NCI-H69 (cell line): ENCODE measurements at regions not wholly inside any gene's neighbourhood (a gene's known extent, or its start where the extent isn't known, plus 50 kb on each side); places are given as distances from the start of the nearest gene placed in this dataset.

Experiments
- DNase-seq: peaks from one replicate; lab custom pipeline; 2025; lab: John Stamatoyannopoulos, UW

DNA sequence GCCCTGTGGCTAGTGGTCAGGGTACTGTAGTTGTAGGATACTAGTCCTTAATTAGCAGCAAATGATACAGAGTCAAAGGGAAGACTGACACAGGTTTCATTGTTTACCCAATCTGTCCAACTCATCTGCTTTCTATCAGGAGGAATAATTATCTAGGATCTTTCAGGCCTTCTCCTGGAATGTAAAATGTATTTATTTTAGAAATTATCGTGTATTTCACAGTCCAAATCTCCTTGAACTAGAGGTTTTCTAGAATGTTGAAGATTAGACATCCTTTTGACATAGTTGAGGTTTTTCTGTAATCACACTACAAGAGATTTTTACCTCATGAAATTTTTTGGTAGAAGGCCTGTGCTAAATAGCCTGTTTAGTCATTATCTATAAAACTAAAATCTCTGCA, 1694.8 kb upstream of the PCDH20 start:
- peak; percentile 46 for DNase-seq

DNA sequence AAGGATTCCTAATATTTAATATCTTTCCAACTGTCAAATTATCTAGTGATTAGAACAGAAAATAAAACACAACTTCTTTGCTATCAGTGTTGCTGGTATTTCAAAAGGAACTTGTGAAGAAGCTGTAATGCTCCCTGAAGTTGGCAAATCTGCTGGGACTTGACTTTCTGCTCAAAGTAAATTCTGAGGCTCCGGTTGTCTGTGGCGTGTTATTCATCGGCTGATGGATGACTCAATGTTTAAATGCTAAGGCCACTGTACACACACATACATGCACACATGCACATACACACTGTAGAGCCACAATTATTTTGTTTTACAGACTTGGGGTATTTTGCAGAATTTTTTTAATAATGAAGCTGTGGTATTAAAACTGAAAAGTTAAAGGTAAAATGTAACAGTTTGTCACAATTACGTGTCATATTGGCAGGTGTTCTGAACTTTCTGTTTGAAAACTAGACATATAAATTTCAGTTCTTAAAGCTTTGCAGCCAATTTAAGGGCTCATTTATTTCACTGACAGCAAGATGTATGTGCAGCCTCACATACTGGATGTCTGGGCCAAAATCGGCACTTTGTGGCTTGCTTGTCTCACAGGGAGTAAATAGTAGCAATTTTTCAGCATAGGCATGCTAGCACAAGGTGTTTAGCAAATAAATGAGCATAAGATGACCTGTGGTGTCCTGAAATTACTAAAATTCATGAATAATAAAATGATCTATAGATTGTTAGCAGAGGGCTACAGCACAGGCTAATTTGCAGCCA, 1691.7 kb upstream of the PCDH20 start:
- peak; percentile 40 for DNase-seq

DNA sequence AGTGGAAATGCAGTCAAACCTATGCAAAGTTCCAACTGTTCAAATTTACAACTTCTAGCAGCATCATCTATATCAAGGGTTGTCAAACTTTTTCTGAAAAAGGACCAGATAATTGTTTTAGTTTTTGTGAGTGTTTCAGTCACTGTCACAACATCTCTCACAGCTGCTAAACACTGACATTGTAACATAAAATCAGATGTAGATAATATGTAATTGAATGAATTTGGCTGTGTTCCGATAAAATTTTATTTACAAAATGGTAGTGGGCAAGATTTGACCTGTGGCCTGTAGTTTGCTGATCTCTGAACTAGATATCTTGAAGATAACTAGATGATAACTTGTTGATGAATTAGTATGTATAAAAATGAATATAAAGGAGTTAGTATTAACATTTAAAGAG, 1679.1 kb upstream of the PCDH20 start:
- DNase-seq: no peak

DNA sequence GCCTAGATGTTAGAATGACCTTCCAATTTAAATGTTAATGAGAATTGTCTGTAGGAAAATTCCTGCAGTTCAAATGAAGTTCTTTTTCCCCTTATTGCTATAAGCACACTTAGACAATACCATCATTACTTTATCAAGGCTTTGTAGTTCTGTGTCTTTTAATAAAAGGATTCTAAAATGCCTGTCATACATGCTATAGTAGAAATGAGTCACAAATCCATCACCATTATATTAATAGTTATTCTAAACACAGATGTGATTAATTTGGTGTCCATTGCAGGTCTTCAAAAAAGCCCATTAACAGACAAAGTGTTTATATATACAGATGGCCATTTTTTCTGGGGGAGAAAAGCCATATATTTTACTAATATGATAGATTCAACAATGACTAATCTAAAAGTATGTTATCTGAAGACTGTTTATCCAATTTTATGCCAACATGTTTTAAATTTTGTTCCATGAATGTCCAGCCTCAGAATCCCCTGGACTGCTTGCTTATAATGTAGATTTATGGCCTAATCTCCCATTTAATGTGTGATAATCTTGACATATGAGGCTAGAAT, 1678.3 kb upstream of the PCDH20 start:
- DNase-seq: no peak

DNA sequence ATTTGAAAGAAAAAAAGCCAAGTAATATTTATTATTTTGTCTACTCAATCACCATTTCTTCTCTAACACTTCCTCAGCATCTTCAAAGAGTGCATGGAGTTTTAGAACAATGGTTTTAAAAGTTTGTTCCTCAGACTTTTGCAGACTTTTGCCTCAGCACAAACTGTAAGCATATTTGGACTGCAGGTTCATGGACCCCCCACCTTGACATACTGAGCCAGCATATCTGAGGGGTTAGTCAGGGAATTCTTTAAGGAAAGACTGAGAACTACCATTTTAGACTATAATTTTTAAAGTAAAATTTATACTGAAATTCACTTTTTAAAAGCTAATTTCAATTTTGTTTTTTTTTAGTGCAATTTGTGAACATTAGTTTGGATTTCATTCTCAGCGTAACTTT, 1676.8 kb upstream of the PCDH20 start:
- DNase-seq: no peak

DNA sequence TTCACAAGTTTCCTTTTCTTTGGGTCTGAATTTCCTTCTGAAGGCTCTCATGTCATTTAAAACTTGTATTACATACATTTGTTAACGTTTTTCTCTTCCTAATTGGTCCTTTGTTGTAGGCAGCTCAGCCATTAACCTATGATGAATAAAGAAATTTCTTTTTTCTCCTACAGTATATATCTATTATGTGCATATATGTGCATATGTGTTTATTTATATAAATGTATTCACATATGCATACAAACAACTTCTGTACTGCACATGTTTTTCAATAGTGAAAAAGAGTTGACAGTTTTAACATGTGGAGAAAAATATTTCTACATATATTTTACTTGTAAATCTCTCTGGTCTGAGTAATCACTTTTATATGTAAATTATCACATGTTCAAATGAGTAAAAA, 1674.9 kb upstream of the PCDH20 start:
- DNase-seq: no peak

DNA sequence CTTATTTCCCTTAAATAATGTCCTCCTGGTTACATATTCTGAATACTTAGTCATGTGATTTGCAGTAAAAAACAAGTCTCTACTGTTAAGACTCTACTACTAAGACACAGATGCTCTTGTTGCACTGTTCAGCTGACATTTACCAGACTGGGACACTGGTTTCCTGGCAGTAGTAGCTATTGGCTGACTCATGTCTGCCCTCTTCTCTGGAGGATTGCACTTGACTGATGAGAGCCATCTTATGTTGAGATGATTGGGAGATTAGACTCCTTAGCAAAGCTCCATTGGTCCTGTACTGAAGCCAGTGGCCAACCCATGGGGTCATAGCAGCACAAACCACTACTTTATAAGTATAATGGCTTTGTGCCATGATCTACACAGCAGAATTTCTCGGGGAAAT, 1672.6 kb upstream of the PCDH20 start:
- no peak for DNase-seq

DNA sequence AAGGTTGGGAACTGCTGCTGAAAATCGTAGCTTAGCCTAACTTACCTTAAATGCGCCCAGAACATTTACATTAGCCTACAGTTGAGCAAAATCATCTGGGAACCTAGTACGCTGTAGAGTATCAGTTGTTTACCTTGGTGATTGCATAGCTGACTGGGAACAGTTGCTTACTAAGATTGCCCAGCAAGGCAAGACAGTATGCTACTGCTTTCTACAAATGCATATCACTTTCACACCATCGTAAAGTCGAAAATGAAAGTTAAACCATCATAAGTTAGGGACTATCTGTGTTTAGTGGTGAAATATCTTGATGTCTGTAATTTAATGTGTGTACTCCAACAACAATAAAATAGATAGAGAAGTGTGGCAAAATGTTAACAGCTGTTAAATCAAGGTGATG, 1670.6 kb upstream of the PCDH20 start:
- no peak for DNase-seq

DNA sequence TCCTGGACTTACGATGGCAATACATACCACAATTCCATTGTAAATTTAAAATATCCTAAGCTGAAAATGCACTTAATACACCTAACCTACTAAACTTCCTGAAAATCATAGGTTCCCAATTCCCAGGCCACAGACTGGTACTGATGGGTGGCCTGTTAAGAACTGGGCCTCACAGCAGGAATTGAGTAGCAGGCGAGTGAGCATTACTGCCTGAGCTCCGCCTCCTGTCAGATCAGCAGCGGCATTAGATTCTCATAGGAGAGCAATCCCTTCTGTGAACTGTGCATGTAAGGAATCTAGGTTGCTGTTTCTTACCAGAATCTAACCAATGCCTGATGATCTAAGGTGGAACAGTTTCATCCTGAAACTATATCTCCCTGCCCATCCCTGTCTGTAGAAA, 1670.2 kb upstream of the PCDH20 start:
- no peak for DNase-seq

DNA sequence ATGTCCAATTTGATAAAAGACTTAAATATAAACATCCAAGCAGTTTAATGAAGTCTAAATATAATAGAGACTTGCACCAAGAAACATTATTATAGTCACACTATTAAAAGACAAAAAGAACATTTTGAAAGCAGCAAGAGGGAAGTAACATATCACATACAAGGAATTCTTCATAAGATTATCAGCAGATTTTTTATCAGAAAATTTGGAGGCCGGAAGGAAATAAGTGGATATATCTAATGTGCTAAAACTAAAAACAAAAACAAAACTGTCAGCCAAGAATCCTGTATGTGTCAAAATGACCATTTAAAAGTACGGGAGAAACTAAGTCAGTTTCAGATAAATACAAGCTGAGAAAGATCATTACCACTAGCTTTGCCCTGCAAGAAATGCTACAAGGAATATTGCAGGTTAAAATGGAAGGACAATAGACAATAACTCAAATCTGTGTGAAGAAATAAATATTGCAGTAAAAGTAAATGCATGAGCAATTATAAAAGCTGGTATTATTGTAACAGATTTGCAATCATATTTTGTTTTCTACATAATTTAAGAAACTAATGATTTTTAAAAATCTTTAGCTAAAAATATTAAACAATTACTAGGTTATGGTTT, 1665.9 kb upstream of the PCDH20 start:
- DNase-seq: no peak

DNA sequence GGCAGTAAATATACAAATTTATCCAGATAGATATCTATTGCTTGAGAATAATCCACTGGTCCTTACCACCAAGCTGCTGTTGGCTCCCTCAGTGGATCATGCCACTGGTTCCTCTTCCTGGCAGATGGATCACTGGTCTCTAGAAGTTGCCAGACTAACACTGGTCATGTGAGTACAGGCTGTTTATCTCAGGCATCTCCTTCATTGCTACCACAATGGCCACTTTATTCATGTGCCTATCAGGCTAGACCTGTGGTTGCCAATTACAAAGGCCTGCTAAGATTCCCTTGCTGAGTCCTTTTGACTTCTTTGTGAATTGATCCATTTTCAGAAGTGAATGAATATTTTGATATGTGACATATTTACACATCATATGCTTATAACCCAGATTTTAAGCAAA, 1659.5 kb upstream of the PCDH20 start:
- DNase-seq: no peak

DNA sequence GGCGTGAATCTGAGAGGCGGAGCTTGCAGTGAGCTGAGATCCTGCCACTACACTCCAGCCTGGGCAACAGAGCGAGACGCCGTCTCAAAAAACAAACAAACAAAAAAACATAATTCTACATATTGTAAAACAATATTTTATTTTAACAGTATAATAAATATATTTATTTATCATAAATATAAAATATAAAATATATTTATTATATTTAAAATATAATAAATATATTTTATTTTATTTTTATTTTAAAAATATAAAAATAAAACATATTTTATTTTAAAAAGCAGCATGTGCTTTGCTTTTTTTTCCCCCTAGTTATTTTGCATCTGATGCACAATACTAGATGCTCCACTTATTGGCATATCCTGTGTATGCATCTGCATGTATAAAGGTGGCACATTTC, 1634.6 kb upstream of the PCDH20 start:
- DNase-seq: no peak

DNA sequence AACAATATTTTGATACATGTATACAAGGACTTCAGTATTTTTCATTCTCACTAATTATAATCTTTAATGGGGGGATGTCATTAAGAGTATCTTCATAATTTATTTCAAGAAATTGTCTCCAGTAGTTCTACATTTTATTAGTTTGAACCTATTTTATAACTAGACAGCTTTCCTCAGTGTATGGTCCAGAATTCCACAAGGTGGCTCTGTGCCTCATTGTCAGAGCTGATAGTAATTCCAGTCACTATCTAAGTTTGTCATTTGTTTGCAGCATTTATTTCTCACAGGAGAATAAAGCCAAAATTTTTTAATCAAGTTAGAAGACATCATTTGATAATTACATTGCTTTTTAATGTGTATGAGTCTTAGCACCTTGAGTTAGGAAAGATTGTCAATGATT, 1633.0 kb upstream of the PCDH20 start:
- peak; percentile 23 for DNase-seq

DNA sequence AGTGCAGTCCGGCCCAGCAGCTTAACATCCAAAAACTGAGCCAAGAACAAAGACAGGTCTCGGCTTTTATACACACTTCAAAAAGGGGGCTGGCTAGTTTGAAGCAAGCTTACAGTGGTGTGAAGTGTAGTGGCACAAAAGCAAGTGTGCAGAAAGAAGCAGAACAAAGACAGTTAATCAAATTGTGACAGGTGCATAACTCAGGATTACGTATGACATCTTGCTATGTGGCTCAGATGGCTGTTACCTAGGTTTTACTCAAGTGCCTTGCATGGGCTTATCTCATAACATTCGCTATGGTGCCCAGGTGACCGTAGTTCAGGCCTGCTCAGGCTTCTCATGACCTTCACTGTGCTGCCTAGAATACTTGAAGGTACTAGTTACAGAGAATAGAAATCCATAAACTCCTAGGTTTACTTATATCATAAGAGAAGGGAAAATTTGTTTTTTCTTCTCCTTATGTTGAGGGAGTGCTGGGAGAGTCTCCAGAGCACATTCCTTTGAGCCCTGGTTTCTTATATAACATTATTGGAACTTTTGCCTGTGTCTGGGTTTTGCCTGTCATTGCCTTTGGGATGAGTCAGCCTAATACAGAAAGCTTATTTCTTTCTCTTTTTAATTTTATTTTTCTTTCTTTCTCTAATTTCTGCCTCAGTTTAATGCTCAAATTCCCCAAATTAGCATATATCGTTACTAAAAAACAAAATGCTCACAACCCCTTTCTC, 1629.1 kb upstream of the PCDH20 start:
- no peak for DNase-seq

DNA sequence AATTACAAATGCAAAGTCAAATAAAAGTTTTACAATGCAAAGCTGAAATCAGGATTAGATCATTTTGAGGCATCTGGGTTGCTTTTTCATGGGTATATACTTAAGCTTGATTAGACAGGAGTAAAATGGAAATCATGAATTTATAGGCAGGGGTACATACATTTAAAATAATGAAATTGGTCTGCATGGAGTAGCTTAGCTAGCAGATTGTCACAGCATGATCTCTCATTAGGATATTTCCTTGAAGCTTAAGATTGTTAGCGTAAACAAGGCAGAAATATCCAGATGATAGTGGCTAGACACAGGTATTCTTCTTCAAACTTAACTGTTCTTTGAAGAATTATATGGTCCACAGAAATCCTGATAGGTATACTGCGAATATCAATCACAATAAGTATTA, 1627.0 kb upstream of the PCDH20 start:
- DNase-seq: peak; percentile 12

DNA sequence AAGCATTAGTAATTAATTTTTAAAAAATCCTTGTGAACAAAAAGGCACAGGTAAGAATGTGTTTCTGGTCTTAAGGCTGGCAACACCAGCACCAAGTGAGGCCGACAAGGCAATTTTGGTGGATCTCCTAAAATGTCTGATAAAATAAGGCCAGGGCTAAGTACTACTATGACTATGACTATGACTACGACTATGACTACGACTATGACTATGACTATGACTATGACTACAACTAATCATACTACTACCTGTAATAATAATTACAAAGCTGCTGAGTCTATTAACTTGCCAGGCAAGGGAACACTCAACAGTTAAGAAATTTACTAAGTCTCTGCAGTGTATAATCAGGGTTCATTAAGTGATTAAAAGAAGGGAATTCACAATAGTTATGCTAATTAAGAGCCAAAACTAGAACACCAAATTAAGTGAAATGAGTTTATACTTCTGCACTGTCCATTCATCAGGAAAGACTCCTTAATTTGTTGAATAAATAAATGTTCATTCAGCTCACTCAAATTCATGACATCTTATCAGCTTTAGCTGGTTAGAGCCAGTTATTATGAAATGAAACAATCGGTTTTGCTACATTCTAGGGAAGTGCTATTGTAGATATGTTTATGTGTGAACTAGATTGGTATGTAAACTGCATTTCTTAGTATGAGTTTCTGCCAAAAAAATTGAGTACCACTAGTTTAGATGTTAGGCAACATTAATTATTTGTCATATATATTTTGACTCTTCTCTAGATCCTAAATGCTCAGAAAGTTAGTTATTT, 1626.2 kb upstream of the PCDH20 start:
- no peak for DNase-seq

DNA sequence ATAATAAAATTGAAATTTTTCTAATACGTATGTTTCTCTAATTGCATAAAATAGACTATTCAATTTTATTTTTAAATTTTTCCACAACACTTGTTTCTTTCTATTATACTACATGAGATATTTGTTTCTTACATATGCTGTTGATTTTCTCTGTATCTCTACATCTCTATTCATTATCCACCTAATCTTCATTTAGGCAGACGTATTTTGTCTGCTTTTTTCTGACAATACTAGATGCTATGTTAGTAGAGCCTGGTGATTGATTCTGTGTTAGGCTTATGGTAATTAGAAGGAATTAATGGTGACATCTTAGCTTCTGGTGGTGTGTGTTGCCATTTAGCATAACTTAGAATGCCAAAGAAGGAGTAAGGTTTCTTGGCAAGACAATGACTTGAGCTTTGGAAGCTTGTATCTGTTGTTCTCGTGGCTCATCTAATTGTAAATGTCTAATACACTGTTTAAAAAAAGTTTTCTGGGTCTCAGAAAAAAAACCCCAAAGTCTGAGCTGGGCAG, 1610.7 kb upstream of the PCDH20 start:
- DNase-seq: no peak

DNA sequence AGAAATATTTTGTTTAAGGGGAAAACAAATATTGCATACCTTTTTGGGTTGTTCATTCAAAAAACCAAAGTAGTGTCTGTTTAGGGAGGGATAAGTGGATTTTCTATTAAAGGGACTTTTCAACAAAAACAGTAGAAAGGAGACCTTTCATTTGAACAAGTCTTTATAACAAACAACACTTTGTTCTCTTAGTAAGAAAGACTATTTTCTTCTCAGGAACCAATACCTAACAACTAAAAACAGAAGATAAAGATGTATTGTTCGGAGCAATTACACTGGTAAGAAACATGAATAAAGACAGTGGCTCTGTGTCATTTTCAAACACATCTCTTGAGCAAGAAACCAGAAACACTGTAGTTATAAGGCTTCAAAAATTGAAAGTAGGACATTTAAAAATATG, 1610.1 kb upstream of the PCDH20 start:
- DNase-seq: no peak

DNA sequence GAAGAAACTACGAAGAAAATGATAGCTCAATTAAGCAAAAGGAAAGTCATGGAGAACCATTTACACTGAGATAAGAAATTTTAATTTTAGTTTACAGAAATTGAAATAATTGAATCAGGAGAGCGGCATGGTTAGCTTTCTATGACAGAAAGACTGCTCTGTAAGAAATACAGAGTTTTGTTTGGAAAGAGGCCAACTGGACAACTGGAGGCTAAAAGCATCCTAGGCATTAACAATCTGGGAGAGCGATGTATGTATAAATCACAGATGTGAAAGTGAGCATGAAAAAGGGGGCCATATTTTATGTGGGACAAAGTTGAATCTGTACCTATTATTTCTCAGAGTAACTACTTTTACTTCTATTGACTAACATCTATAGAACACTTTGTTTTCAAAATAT, 1608.8 kb upstream of the PCDH20 start:
- DNase-seq: peak; percentile 29

DNA sequence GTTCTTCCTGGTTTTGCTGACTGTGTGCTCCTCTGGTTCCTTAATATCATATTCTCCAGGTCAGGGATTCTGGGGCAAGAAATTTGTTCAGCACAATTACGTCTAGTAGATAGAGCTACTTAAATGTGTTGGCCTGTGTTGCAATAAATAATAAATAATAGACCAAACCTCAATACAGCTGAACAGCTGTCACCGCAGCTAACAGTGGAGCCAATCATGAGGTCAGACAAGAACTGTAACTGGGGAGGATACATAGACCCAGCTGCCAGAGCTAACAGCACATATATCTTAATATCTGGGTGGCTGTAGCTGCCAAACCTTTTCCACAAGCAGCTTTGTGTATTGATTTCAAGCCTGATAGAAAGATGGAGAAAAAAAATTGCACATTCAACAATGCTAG, 1596.3 kb upstream of the PCDH20 start:
- DNase-seq: no peak

DNA sequence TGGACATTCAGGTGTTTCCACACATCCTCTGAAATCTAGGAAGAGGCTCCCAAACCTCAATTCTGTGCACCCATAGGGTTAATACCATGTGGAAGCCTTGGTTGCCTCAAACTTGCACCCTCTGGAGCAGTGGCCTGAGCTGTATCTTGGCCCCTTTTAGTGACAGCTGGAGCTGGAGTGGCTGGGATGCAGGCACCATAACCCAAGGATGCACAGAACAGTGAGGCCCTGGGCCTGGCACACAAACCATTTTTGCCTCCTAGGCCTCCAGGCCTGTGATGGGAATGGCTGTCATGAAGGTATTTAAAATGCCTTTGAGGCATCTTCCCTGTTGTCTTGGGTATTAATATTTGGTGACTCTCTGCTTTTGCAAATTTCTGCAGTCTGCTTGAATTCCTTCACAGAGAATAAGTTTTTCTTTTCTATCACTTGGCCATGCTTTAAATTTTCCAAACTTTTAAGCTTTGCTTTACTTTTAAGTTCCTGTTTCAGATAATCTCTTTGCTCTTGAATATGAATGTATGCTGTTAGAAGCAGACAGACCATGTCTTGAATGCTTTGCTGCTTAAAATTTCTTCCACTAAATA, 1594.5 kb upstream of the PCDH20 start:
- no peak for DNase-seq

DNA sequence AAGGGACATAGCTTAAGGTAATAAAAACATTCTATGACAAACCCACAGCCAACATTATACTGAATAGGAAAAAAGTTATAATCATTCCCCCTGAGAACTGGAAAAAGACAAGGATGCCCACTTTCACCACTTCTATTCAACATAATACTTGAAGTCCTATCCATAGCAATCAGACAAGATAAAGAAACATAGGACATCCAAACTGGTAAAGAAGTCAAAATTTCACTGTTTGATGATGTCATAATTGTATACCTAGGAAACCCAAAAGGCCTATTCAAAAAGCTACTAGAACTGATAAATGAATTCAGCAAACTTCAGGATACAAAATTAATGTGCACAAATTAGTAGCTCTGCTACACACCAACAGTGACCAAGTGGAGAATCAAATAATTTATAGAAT, 1590.0 kb upstream of the PCDH20 start:
- no peak for DNase-seq
